Uterus (tissue), 2 donors: ENCODE measurements at regions not wholly inside any gene's neighbourhood (a gene's known extent, or its start where the extent isn't known, plus 50 kb on each side); places are given as distances from the start of the nearest gene placed in this dataset.

Experiments
- POLR2A ChIP-seq, 2 donors: fragments of 450-650 bp; IDR thresholded peaks; one replicate each; pipeline ENCODE4 v1.6.1; 2016; ENCODE audit warnings: antibody characterized with exemption in 2 of 2, mild to moderate bottlenecking in 1 of 2, moderate library complexity in 1 of 2
- TF ChIP-seq, protein P1 (sequence below), 4 experiments: fragments of 200-600 bp in 2 of 4; fragments of 450-650 bp in 2 of 4; sonication (generic) in 2 of 4; IDR thresholded peaks; one replicate each; pipeline ENCODE4 v1.5.1; 2016 to 2019; ENCODE audit warnings: antibody characterized with exemption in 4 of 4, mild to moderate bottlenecking in 2 of 4, moderate library complexity in 1 of 4

- TF ChIP-seq POLR2A (IDR thresholded peaks at IDR 0.05) = no peak
- TF ChIP-seq, protein P1, sequence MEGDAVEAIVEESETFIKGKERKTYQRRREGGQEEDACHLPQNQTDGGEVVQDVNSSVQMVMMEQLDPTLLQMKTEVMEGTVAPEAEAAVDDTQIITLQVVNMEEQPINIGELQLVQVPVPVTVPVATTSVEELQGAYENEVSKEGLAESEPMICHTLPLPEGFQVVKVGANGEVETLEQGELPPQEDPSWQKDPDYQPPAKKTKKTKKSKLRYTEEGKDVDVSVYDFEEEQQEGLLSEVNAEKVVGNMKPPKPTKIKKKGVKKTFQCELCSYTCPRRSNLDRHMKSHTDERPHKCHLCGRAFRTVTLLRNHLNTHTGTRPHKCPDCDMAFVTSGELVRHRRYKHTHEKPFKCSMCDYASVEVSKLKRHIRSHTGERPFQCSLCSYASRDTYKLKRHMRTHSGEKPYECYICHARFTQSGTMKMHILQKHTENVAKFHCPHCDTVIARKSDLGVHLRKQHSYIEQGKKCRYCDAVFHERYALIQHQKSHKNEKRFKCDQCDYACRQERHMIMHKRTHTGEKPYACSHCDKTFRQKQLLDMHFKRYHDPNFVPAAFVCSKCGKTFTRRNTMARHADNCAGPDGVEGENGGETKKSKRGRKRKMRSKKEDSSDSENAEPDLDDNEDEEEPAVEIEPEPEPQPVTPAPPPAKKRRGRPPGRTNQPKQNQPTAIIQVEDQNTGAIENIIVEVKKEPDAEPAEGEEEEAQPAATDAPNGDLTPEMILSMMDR (IDR thresholded peaks at IDR 0.05) = no peak
Observed at GRCh38 chr1:30151826-30152225, 571.6 kb downstream of the MATN1 start.
